Activated T-helper 1 cell treated with anti-CD3 and anti-CD28 coated beads, Interleukin-12 subunit alpha, Interleukin-12 subunit beta, Interleukin-2, Interleukin-4 antibody, amounts not matched to agents 30 ng/mL and 10 ng/mL and 1 ng/mL, durations not matched to agents 14 hours and 24 hours and 36 hours (primary cell): ENCODE measurements at regions not wholly inside any gene's neighbourhood (a gene's known extent, or its start where the extent isn't known, plus 50 kb on each side); places are given as distances from the start of the nearest gene placed in this dataset.

ENCODE experiments used
- DNase-seq: peaks from one replicate; pipeline ENCODE4 v3.0.0; 2021; ENCODE audit warnings: low spot score
- H3K27ac Mint-ChIP-seq: one replicate; pipeline ENCODE4 v1.8.0; 2021; ENCODE audit warnings: mild to moderate bottlenecking, mixed read lengths
- H3K27me3 Mint-ChIP-seq: one replicate; pipeline ENCODE4 v1.8.0; 2022; ENCODE audit warnings: mild to moderate bottlenecking, moderate library complexity, mixed read lengths; ENCODE audit not compliant: insufficient read depth
- H3K36me3 Mint-ChIP-seq: one replicate; pipeline ENCODE4 v1.8.0; 2021; ENCODE audit warnings: low read depth, mixed read lengths
- H3K4me1 Mint-ChIP-seq: one replicate; pipeline ENCODE4 v1.8.0; 2021; ENCODE audit warnings: low read depth, mixed read lengths
- H3K4me3 Mint-ChIP-seq: one replicate; pipeline ENCODE4 v1.8.0; 2021; ENCODE audit warnings: mild to moderate bottlenecking, moderate library complexity, mixed read lengths
- H3K9me3 Mint-ChIP-seq: one replicate; pipeline ENCODE4 v1.8.0; 2021; ENCODE audit warnings: mixed read lengths
- intact Hi-C: fragments of 100-400 bp; cut with micrococcal nuclease; formaldehyde crosslinking; loops from one replicate; pipeline ENCODE4 v1.15.1; 2024

- H3K27ac Mint-ChIP-seq = no peak overlapping the region
- H3K4me1 Mint-ChIP-seq = no peaks in the 10 kb centered on the region
- no peaks in the 10 kb centered on the region for H3K36me3 Mint-ChIP-seq
- intact Hi-C loops = no loop called here
- no peaks in the 10 kb centered on the region for H3K9me3 Mint-ChIP-seq
- H3K4me3 Mint-ChIP-seq = no peak overlapping the region
- DNase-seq = no peak
- no peaks in the 10 kb centered on the region for H3K27me3 Mint-ChIP-seq
Measured at GRCh38 chr19:30146346-30146745, 204.3 kb downstream of the URI1 start.

- Mint-ChIP-seq H3K27me3 (no peaks in the 10 kb centered on the region), H3K36me3 (no peaks in the 10 kb centered on the region), H3K27ac (no peak overlapping the region), H3K9me3 (no peaks in the 10 kb centered on the region), H3K4me3 (no peak overlapping the region), H3K4me1 (no peaks in the 10 kb centered on the region)
- intact Hi-C loops = no loop called here
- DNase-seq = no peak
Measured at GRCh38 chr19:30148039-30148790, 206.2 kb downstream of the URI1 start.

- H3K27me3 Mint-ChIP-seq = no peaks in the 10 kb centered on the region
- no peaks in the 10 kb centered on the region for H3K9me3 Mint-ChIP-seq
- no peak for DNase-seq
- H3K36me3 Mint-ChIP-seq = no peaks in the 10 kb centered on the region
- no peak overlapping the region for H3K27ac Mint-ChIP-seq
- no peaks in the 10 kb centered on the region for H3K4me1 Mint-ChIP-seq
- intact Hi-C loops = no loop called here
- H3K4me3 Mint-ChIP-seq = no peak overlapping the region
Measured at GRCh38 chr19:30148803-30149202, 206.8 kb downstream of the URI1 start.

GRCh38 chr19:30149300-30149699 lies 207.3 kb downstream of the URI1 start:
- intact Hi-C loops = no loop called here
- no peaks in the 10 kb centered on the region for H3K9me3 Mint-ChIP-seq
- no peak overlapping the region for H3K4me3 Mint-ChIP-seq
- no peak overlapping the region for H3K27ac Mint-ChIP-seq
- H3K36me3 Mint-ChIP-seq = no peaks in the 10 kb centered on the region
- H3K27me3 Mint-ChIP-seq = no peaks in the 10 kb centered on the region
- H3K4me1 Mint-ChIP-seq = no peaks in the 10 kb centered on the region
- DNase-seq = no peak

- Mint-ChIP-seq H3K4me3 (no peak overlapping the region), H3K9me3 (no peaks in the 10 kb centered on the region), H3K36me3 (no peaks in the 10 kb centered on the region), H3K27me3 (no peaks in the 10 kb centered on the region), H3K27ac (no peak overlapping the region), H3K4me1 (no peaks in the 10 kb centered on the region)
- intact Hi-C loops = no loop called here
- no peak for DNase-seq
Measured at GRCh38 chr19:30150626-30151025, 208.6 kb downstream of the URI1 start.

GRCh38 chr19:30151081-30151480 lies 209.0 kb downstream of the URI1 start:
- intact Hi-C loops = no loop called here
- Mint-ChIP-seq H3K36me3 (no peaks in the 10 kb centered on the region), H3K4me3 (no peak overlapping the region), H3K4me1 (no peaks in the 10 kb centered on the region), H3K27me3 (no peaks in the 10 kb centered on the region), H3K27ac (no peak overlapping the region), H3K9me3 (no peaks in the 10 kb centered on the region)
- no peak for DNase-seq

GRCh38 chr19:30152510-30153291 lies 210.7 kb downstream of the URI1 start:
- Mint-ChIP-seq H3K4me3 (no peak overlapping the region), H3K4me1 (no peaks in the 10 kb centered on the region), H3K27ac (no peak overlapping the region), H3K36me3 (no peaks in the 10 kb centered on the region), H3K27me3 (no peaks in the 10 kb centered on the region), H3K9me3 (no peaks in the 10 kb centered on the region)
- no peak for DNase-seq
- intact Hi-C loops = no loop called here

- intact Hi-C loops = no loop called here
- Mint-ChIP-seq H3K27me3 (no peaks in the 10 kb centered on the region), H3K4me3 (no peak overlapping the region), H3K9me3 (no peaks in the 10 kb centered on the region), H3K27ac (no peak overlapping the region), H3K4me1 (no peaks in the 10 kb centered on the region), H3K36me3 (no peaks in the 10 kb centered on the region)
- no peak for DNase-seq
Measured at GRCh38 chr19:30153326-30154210, 211.5 kb downstream of the URI1 start.

- H3K36me3 Mint-ChIP-seq = no peaks in the 10 kb centered on the region
- intact Hi-C loops = no loop called here
- no peaks in the 10 kb centered on the region for H3K4me1 Mint-ChIP-seq
- no peaks in the 10 kb centered on the region for H3K9me3 Mint-ChIP-seq
- H3K27me3 Mint-ChIP-seq = no peaks in the 10 kb centered on the region
- no peak overlapping the region for H3K4me3 Mint-ChIP-seq
- DNase-seq = no peak
- H3K27ac Mint-ChIP-seq = no peak overlapping the region
Measured at GRCh38 chr19:30154410-30154809, 212.4 kb downstream of the URI1 start.

GRCh38 chr19:30155381-30156200 lies 213.6 kb downstream of the URI1 start:
- H3K27me3 Mint-ChIP-seq = no peaks in the 10 kb centered on the region
- no peak for DNase-seq
- H3K9me3 Mint-ChIP-seq = no peaks in the 10 kb centered on the region
- no peak overlapping the region for H3K4me3 Mint-ChIP-seq
- H3K4me1 Mint-ChIP-seq = no peaks in the 10 kb centered on the region
- no peak overlapping the region for H3K27ac Mint-ChIP-seq
- intact Hi-C loops = no loop called here
- H3K36me3 Mint-ChIP-seq = no peaks in the 10 kb centered on the region

- DNase-seq = no peak
- Mint-ChIP-seq H3K4me1 (no peaks in the 10 kb centered on the region), H3K9me3 (no peaks in the 10 kb centered on the region), H3K27ac (no peak overlapping the region), H3K36me3 (no peaks in the 10 kb centered on the region), H3K27me3 (no peaks in the 10 kb centered on the region), H3K4me3 (no peak overlapping the region)
- intact Hi-C loops = no loop called here
Measured at GRCh38 chr19:30156646-30157045, 214.6 kb downstream of the URI1 start.

- DNase-seq = no peak
- H3K36me3 Mint-ChIP-seq = no peaks in the 10 kb centered on the region
- H3K9me3 Mint-ChIP-seq = no peaks in the 10 kb centered on the region
- H3K27me3 Mint-ChIP-seq = no peaks in the 10 kb centered on the region
- no peak overlapping the region for H3K4me3 Mint-ChIP-seq
- H3K4me1 Mint-ChIP-seq = no peaks in the 10 kb centered on the region
- intact Hi-C loops = no loop called here
- no peak overlapping the region for H3K27ac Mint-ChIP-seq
Measured at GRCh38 chr19:30158067-30158892, 213.9 kb upstream of the ZNF536 start.
